Astrocyte of the cerebellum (primary cell): ENCODE measurements at regions not wholly inside any gene's neighbourhood (a gene's known extent, or its start where the extent isn't known, plus 50 kb on each side); places are given as distances from the start of the nearest gene placed in this dataset.
"Not testable (repeated sequence)": the region's sequence is repeated elsewhere in the genome, so short reads cannot be mapped to it uniquely, and the experiment has no call there.

Experiments
- DNase-seq: peaks from one replicate; pipeline ENCODE4 v3.0.0-alpha.2; 2011; ENCODE audit warnings: low read depth
- H3K4me3 ChIP-seq: 2 replicates; pipeline ENCODE4 v1.5.1; 2011; ENCODE audit warnings: mild to moderate bottlenecking, low read depth, low read length, moderate library complexity
- in situ Hi-C: cut with HindIII; loops from 2 replicates; pipeline ENCODE4 v1.10.0; 2017; ENCODE audit warnings: low sequenced_read_pairs
- TF ChIP-seq, protein P1 (sequence below): IDR thresholded peaks from 2 replicates; pipeline ENCODE4 v1.5.1; 2012; ENCODE audit warnings: low read length, low read depth, moderate library complexity, mild to moderate bottlenecking; ENCODE audit errors: missing control alignments

DNA sequence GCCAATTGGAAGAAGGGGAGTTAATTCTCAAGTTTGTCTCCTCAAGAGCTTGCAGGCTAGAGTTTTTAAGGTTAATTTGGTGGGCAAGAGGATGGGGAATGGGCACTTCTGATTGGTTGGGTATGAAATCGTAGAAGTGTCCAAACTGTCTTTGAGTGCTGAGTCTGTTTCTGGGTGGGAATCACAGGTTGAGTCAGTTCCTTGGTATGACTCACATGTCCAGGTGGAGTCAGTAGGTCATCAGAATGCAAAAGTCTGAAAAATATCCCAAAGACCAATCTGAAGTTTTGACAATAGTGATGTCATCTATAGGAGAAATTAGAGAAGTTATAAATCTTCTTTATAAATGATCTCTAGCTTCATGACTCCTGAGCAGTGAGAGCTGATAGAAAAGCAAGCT is 1252.2 kb downstream of the REEP3 start:
- H3K4me3 ChIP-seq: no peak overlapping the region
- DNase-seq: no peak
- TF ChIP-seq, protein P1, sequence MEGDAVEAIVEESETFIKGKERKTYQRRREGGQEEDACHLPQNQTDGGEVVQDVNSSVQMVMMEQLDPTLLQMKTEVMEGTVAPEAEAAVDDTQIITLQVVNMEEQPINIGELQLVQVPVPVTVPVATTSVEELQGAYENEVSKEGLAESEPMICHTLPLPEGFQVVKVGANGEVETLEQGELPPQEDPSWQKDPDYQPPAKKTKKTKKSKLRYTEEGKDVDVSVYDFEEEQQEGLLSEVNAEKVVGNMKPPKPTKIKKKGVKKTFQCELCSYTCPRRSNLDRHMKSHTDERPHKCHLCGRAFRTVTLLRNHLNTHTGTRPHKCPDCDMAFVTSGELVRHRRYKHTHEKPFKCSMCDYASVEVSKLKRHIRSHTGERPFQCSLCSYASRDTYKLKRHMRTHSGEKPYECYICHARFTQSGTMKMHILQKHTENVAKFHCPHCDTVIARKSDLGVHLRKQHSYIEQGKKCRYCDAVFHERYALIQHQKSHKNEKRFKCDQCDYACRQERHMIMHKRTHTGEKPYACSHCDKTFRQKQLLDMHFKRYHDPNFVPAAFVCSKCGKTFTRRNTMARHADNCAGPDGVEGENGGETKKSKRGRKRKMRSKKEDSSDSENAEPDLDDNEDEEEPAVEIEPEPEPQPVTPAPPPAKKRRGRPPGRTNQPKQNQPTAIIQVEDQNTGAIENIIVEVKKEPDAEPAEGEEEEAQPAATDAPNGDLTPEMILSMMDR: no peak
- in situ Hi-C loops: no loop called here

DNA sequence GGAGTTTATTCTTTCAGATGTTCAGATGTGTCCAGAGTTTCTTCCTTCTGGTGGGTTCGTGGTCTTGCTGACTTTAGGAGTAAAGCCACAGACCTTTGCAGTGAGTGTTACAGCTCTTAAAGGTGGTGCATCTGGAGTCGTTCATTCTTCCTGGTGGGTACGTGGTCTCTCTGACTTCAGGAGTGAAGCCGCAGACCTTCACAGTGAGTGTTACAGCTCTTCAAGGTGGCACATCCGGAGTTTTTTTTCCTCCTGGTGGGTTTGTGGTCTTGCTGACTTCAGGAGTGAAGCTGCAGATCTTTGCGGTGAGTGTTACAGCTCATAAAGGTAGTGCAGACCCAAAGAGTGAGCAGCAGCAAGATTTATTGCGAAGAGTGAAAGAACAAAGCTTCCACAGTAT is 1263.2 kb downstream of the REEP3 start:
- in situ Hi-C loops, DNase-seq, H3K4me3 ChIP-seq: not testable (repeated sequence)

DNA sequence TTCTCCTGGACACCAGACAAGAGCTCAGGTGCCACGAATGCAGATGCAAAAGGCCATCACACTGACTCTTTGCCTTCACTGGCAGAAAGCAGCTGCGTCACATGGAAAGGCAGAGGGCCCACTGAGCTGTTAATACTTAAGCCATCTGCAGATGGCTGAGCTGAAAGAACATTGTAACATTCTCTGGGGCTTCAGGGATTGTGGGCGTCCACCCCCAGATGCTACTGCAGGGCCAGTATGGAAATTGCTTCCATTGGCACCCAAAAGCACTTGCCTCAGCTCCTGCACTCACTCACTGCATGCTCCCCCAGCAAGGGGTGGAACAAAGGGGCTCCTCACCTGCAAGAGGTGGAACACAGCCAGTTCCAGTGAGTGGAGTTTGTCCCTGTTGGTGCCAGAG is 1264.6 kb downstream of the REEP3 start:
- DNase-seq: no peak
- TF ChIP-seq, protein P1: no peak
- in situ Hi-C loops: no loop called here
- H3K4me3 ChIP-seq: no peak overlapping the region

DNA sequence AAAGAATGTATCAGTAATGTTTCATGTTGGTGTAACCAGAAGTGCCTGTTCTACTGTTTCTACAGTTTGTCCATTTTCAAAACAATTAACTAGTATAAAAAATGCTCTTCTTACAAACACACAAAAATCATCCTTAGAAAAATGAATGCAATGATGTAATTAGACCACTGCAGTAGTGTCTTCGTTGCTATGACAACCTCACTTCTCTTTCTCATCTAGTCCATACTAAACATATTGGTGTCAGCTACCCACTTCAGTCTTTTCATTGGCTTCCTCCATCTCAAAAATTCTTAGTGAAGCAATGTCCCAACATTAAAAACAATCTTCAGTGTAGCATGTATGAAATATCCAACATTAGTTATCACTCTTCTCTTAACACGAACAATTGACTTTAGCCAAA is 1265.8 kb downstream of the REEP3 start:
- in situ Hi-C loops: no loop called here

DNA sequence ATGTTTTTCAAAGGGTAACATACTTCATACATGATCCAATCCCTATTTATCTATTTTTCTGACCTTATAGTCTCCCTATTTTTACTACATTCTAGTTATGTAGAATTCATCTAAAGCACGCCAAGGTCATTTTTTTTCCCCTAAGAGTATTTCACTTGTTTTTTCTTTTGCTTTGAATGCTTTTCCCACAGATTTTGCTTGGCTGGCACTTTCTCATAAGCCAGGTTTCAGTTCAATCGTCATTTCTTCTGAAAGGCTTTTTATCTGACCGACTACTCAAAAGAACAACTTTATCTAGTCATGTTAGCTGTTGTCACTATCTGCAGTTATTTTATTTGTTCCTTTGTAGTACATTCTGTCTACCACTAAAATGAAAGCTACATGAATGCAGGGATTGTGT is 1274.6 kb downstream of the REEP3 start:
- TF ChIP-seq, protein P1: no peak
- in situ Hi-C loops: no loop called here
- DNase-seq: no peak
- no peak overlapping the region for H3K4me3 ChIP-seq

More for the DNA sequence above, 1265.8 kb downstream of the REEP3 start:
- TF ChIP-seq, protein P1: no peak
- H3K4me3 ChIP-seq: no peak overlapping the region
- no peak for DNase-seq

DNA sequence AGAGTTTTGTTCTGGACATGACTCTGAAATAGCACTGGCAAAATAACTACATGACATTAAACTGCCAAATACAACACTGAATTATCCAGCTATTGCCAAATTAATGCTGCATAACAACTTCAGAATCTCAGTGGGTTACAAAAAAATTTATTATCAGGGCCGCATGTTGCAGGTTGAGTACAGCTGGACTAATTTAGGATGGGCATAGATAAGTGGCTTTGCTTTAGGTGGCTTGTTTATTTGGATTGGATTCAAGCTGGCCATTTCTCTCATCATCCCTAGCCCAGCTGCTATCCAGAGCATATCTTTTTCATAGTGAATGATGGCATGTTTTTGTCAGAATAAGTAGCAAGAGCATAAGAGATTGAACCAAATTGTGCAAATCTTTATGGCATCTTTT is 1277.1 kb downstream of the REEP3 start:
- TF ChIP-seq, protein P1: no peak
- no peak overlapping the region for H3K4me3 ChIP-seq
- DNase-seq: no peak
- in situ Hi-C loops: no loop called here

DNA sequence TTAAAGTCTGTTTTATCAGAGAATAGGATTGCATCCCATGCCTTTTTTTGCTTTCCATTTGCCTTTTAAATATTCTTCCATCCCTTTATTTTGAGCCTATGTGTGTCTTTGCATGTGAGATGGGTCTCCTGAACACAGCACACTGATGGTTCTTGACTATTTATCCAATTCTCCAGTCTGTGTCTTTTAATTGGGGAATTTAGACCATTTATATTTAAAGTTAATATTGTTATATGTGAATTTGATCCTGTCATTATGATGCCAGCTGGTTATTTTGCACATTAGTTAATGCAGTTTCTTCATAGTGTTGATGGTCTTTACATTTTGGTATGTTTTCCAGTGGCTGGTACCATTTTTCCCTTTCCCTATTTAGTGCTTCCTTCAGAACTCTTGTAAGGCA is 1287.0 kb downstream of the REEP3 start:
- H3K4me3 ChIP-seq, DNase-seq, in situ Hi-C loops: not testable (repeated sequence)

DNA sequence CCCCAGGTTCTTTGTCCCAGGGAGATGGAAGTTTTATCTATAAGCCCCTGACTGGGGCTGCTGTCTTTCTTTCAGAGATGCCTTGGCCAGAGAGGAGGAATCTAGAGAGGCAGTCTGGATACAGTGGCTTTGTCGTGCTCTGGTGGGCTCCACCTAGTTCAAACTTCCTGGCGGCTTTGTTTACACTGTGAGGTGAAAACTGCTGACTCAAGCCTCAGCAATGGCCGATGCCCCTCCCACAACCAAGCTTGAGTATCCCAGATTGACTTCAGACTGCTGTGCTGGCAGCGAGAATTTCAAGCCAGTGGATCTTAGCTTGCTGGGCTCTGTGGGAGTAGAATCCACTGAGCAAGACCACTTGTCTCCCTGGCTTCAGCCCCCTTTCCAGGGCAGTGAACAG is 1288.8 kb downstream of the REEP3 start:
- in situ Hi-C loops, DNase-seq, H3K4me3 ChIP-seq: not testable (repeated sequence)
